Heart right ventricle (tissue), 16 donors: ENCODE measurements at regions not wholly inside any gene's neighbourhood (a gene's known extent, or its start where the extent isn't known, plus 50 kb on each side); places are given as distances from the start of the nearest gene placed in this dataset.

ENCODE experiments used
- ATAC-seq, 8 donors: fragments of 200-7000 bp; cut with Tn5 transposase; one replicate each; pipeline ENCODE4 v1.9.1; 2020; ENCODE audit warnings: mild to moderate bottlenecking in 8 of 8, moderate library complexity in 8 of 8, moderate number of reproducible peaks in 1 of 8
- DNase-seq, 2 donors: peaks; one replicate each; pipeline ENCODE4 v3.0.0-alpha.2; 2020
- H3K27ac ChIP-seq, 10 donors: fragments of 200-600 bp; sonication (generic) in 2 of 10; one replicate each; pipeline versions ENCODE4 v1.5.0 to v1.8.0; 2020 to 2022; ENCODE audit warnings: mild to moderate bottlenecking in 3 of 10
- H3K27me3 ChIP-seq, 7 donors: fragments of 200-600 bp; one replicate each; pipeline ENCODE4 v1.8.0; 2021 to 2022; ENCODE audit warnings: mild to moderate bottlenecking in 2 of 7
- H3K36me3 ChIP-seq, 9 donors: fragments of 200-600 bp; sonication (generic) in 1 of 9; one replicate each; pipeline versions ENCODE4 v1.5.0 to v1.8.0; 2020 to 2022; ENCODE audit warnings: mild to moderate bottlenecking in 2 of 9
- H3K4me1 ChIP-seq, 9 donors: fragments of 200-600 bp; sonication (generic) in 1 of 9; one replicate each; pipeline versions ENCODE4 v1.5.0 to v1.8.0; 2020 to 2022; ENCODE audit warnings: mild to moderate bottlenecking in 4 of 9
- H3K4me3 ChIP-seq, 10 donors: fragments of 200-600 bp; sonication (generic) in 2 of 10; one replicate each; pipeline versions ENCODE4 v1.5.0 to v1.8.0; 2020 to 2022; ENCODE audit warnings: mild to moderate bottlenecking in 7 of 10, moderate library complexity in 2 of 10
- H3K9me3 ChIP-seq, 11 donors: fragments of 200-600 bp in 10 of 11; sonication (generic) in 2 of 11; one replicate each; pipeline versions ENCODE4 v1.5.0 to v1.8.0; 2013 to 2022; ENCODE audit warnings: mild to moderate bottlenecking in 2 of 11, control low read depth in 1 of 11, moderate library complexity in 1 of 11
- WGBS, 2 donors: extraction: QIAGEN DNeasy Blood & Tissue Kit; methylation state at CpG; one replicate each; pipeline ENCODE4 v1.1.7; 2013; ENCODE audit warnings: inconsistent platforms in 1 of 2; 5-methylcytosine and 5-hydroxymethylcytosine counted together
- intact Hi-C, 10 donors: fragments of 100-400 bp; cut with DNase I; formaldehyde crosslinking; loops; one replicate each; pipeline versions ENCODE4 v1.11.1 to v1.14.2; 2022
- TF ChIP-seq, protein P1 (sequence below), 9 donors: fragments of 200-600 bp; sonication (generic) in 2 of 9; IDR thresholded peaks; one replicate each; pipeline versions ENCODE4 v1.5.0 to v1.8.0; 2021 to 2022; ENCODE audit warnings: antibody characterized with exemption in 9 of 9, mild to moderate bottlenecking in 5 of 9, moderate library complexity in 1 of 9
- donor health status: Arrhythmogenic right ventricular cardiomyopathy.
- donor health status: ischemic (EF 13 %, LVEDD 7.1; RV severe dilation, severe dysfunction).
- donor health status: healthy with polysubstance abuse.
- donor health status: DM: no; HTN: yes; CAD: no.
- donor health status: DM: no; HTN: no; CAD: no.
- donor health status: ischemic (EF 25% LVEDD 6.9; RV normal size, moderate dysfunction).
- donor health status: ischemic (EF 25% LVEDD 5.7; RV mildly dilated, moderate dysfunction).
- donor health status: healthy.
- donor health status: DM: yes; HTN: yes; CAD: no.
- donor health status: Ischemic cardiomyopathy.
- donor health status: ischemic (EF 35%, LVEDD 5.7; RV mildly dilated, moderate dysfunction).
- donor health status: nonischemic (EF 11% LVEDD 7.7; RV severe dilation, severe dysfunction).
- donor health status: DM: yes; HTN: yes; CAD: no.
- donor health status: PGD.
- donor health status: ischemic (EF 29% LVEDD 5.4; RV normal size, mild dysfunction).
- donor health status: nonischemic (EF 23%, LVEDD 6.1; RV moderate dilation, normal function).

DNA sequence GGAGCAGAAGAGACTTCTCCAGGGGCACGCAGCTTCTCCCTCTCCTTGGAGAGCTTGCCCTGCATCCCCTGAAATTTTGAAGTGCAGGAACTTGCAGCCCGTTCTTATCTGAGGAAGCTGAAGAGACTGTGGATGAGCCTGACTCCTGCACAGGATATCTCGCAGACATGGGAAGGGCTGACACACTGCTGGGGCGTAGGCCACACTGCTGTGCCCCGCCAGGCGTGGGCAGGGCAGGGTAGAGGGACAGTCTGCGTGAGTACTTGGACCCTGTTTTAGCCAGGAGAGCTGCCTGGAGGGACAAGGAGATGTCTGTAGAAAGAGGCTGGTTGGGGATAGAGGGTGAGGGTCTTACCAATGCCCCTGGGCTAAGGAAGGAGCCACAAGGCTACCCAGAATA lies 353.7 kb upstream of the NBEA start:
- TF ChIP-seq, protein P1, sequence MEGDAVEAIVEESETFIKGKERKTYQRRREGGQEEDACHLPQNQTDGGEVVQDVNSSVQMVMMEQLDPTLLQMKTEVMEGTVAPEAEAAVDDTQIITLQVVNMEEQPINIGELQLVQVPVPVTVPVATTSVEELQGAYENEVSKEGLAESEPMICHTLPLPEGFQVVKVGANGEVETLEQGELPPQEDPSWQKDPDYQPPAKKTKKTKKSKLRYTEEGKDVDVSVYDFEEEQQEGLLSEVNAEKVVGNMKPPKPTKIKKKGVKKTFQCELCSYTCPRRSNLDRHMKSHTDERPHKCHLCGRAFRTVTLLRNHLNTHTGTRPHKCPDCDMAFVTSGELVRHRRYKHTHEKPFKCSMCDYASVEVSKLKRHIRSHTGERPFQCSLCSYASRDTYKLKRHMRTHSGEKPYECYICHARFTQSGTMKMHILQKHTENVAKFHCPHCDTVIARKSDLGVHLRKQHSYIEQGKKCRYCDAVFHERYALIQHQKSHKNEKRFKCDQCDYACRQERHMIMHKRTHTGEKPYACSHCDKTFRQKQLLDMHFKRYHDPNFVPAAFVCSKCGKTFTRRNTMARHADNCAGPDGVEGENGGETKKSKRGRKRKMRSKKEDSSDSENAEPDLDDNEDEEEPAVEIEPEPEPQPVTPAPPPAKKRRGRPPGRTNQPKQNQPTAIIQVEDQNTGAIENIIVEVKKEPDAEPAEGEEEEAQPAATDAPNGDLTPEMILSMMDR (IDR thresholded peaks at IDR 0.05) = no peak
- WGBS, 2 donors = 74 to 81% methylated on average over 7 of the region's 7 CpGs
- no peak for DNase-seq
- no peaks in the 10 kb centered on the region for H3K36me3 ChIP-seq
- intact Hi-C loops = no loop called here
- ATAC-seq = no peak
- peaks cover 0 to 18% (median 6%) of the 10 kb centered on the region in 9 donors for H3K4me1 ChIP-seq
- no peak overlapping the region for H3K4me3 ChIP-seq
- H3K27me3 ChIP-seq = no peaks in the 10 kb centered on the region
- H3K27ac ChIP-seq = no peak overlapping the region
- no peaks in the 10 kb centered on the region for H3K9me3 ChIP-seq

GRCh38 chr13:34589581-34589980 lies 352.5 kb upstream of the NBEA start:
- H3K27me3 ChIP-seq = no peaks in the 10 kb centered on the region
- WGBS, 2 donors = 85 to 93% methylated on average over 3 of the region's 3 CpGs
- no peaks in the 10 kb centered on the region for H3K9me3 ChIP-seq
- H3K4me3 ChIP-seq = no peak overlapping the region
- peaks cover 0 to 18% (median 6%) of the 10 kb centered on the region in 9 donors for H3K4me1 ChIP-seq
- no peak overlapping the region for H3K27ac ChIP-seq
- intact Hi-C loops = no loop called here
- TF ChIP-seq, protein P1 (IDR thresholded peaks at IDR 0.05) = no peak
- H3K36me3 ChIP-seq = no peaks in the 10 kb centered on the region
- DNase-seq (no peak), ATAC-seq (no peak)

DNA sequence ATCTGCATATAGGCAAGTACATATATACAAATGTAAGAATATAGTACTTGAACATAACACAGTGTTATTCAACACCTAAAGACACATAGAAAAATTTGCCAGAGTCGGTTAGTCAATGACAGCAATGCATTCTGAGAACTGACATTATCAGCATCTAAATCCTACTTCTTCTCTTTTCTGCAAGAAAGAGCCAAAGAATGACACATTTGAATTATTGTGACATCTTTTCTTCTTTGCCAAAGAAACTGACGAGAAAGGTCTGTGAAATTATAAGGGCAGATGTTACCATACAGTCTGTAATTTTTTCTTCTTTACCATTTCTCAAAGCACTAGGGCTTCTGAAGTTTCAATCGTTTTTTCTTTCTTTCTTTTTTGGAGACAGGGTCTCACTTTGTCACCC lies 350.9 kb upstream of the NBEA start:
- TF ChIP-seq, protein P1 (IDR thresholded peaks at IDR 0.05) = no peak
- Histone ChIP-seq H3K36me3 (no peaks in the 10 kb centered on the region), H3K27me3 (no peaks in the 10 kb centered on the region), H3K9me3 (no peaks in the 10 kb centered on the region), H3K27ac (peak overlapping the region in 1 of 10 donors; percentile 16), H3K4me1 (peaks cover 0 to 18% (median 6%) of the 10 kb centered on the region in 9 donors), H3K4me3 (no peak overlapping the region)
- ATAC-seq (peak in 3 of 8 donors; percentile 35 to 53 (median 37)), DNase-seq (no peak)
- 62 to 64% methylated on average over 3 of the region's 3 CpGs for WGBS, 2 donors
- intact Hi-C loops = no loop called here

DNA sequence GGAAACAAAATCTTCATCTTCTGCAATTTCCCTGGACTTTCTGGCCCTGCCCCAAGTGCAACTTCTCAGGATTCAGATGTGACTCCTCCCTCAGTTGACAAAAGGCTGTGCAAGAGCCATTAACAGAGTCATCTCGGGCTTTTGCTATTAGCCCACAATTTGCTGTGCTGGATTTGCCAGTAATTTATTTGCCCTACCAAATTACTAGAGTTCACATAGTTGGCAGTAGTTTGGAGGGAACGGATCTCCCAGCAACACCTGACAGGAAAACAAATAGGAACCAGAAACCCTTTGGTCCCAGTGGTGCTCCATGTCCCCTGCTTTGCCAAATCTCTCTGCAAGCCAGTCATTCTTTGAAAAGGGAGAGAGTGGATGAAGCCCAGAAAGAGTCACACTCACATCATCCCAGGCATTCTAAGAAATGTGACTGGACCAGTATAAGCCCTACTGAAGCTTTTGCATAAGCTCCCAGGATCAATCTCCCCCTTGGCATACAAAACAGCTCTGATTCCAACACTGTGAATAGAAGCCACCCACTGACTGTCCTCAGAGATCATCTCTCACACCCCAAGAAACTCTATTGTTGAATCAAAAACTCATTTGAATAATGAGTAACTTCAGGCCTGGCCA lies 350.1 kb upstream of the NBEA start:
- intact Hi-C loops = no loop called here
- DNase-seq = peak in 1 of 2 donors; percentile 29

More for the DNA sequence above, 350.1 kb upstream of the NBEA start:
- Histone ChIP-seq H3K4me3 (no peak overlapping the region), H3K4me1 (peaks cover 0 to 18% (median 6%) of the 10 kb centered on the region in 9 donors), H3K27me3 (no peaks in the 10 kb centered on the region), H3K36me3 (no peaks in the 10 kb centered on the region), H3K9me3 (peaks cover 0 to 8% (median 0%) of the 10 kb centered on the region in 11 donors), H3K27ac (peak overlapping the region in 2 of 10 donors; percentile 9 to 29)
- peak in 6 of 8 donors; percentile 71 to 92 (median 78) for ATAC-seq
- WGBS, 2 donors = 24% methylated on average over 2 of the region's 2 CpGs
- TF ChIP-seq, protein P1 (IDR thresholded peaks at IDR 0.05) = no peak
